ENCODE measurements at regions not wholly inside any gene's neighbourhood (a gene's known extent, or its start where the extent isn't known, plus 50 kb on each side); places are given as distances from the start of the nearest gene placed in this dataset.
A peak's percentile ranks its signal among the peaks of the same experiment; 100 is the strongest.

GRCh38 chr12:84222841-84223240, 689.8 kb downstream of the SLC6A15 start:
- FAIRE-seq (no peak), DNase-seq (ENCODE audit: low read depth) (no peak)
- Histone ChIP-seq H3K4me3 (ENCODE audit: low read depth, low read length) (no peak overlapping the region), H3K36me3 (ENCODE audit: control insufficient read depth, insufficient read depth, low read length) (no peaks in the 10 kb centered on the region), H3K27me3 (ENCODE audit: control insufficient read depth, insufficient read depth, low read length) (no peaks in the 10 kb centered on the region)
- TF ChIP-seq, protein P1, sequence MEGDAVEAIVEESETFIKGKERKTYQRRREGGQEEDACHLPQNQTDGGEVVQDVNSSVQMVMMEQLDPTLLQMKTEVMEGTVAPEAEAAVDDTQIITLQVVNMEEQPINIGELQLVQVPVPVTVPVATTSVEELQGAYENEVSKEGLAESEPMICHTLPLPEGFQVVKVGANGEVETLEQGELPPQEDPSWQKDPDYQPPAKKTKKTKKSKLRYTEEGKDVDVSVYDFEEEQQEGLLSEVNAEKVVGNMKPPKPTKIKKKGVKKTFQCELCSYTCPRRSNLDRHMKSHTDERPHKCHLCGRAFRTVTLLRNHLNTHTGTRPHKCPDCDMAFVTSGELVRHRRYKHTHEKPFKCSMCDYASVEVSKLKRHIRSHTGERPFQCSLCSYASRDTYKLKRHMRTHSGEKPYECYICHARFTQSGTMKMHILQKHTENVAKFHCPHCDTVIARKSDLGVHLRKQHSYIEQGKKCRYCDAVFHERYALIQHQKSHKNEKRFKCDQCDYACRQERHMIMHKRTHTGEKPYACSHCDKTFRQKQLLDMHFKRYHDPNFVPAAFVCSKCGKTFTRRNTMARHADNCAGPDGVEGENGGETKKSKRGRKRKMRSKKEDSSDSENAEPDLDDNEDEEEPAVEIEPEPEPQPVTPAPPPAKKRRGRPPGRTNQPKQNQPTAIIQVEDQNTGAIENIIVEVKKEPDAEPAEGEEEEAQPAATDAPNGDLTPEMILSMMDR (IDR thresholded peaks at IDR 0.05; ENCODE audit: insufficient read depth, low read length, severe bottlenecking): no peak

DNA sequence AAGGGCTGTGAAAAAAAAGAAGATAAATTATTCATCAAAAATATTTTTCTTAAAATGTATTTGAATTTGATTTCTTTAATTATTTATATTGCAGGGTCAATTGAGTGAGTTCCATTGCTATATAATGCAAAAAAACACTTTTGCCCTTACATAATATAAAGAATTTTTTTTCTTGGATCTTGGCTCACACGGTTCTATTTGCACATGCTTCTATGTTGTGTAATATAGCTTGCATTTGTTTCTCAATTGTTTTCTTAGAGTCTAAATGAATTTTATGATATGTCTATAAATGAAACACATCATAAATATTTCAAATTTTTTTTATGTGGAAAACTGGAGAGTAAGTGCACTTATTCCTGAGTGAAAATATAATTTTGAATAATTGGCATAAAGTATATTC, 694.2 kb downstream of the SLC6A15 start:
- DNase-seq (ENCODE audit: low read depth): no peak
- no peak for FAIRE-seq
- Histone ChIP-seq H3K36me3 (ENCODE audit: control insufficient read depth, insufficient read depth, low read length) (no peaks in the 10 kb centered on the region), H3K4me3 (ENCODE audit: low read depth, low read length) (no peak overlapping the region), H3K27me3 (ENCODE audit: control insufficient read depth, insufficient read depth, low read length) (no peaks in the 10 kb centered on the region)
- TF ChIP-seq, protein P1 (IDR thresholded peaks at IDR 0.05; ENCODE audit: insufficient read depth, low read length, severe bottlenecking): no peak

DNA sequence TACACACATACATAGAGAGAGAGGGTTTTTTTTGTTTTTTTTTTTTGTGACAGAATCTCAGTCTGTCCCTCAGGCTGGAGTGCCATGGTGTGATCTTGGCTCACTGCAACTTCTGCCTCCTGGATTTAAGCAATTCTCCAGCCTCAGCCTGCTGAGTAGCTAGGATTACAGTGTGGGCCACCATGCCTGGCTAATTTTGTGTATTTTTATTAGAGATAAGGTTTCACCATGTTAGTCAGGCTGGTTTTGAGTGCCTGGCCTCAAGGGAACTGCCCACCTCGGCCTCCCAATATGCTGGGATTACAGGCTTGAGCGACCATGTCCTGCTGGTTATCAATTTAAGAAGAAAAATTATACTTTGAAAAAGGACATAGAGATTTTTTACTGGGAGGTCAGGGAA, 710.6 kb downstream of the SLC6A15 start:
- DNase-seq (ENCODE audit: low read depth): no peak

GRCh38 chr12:84198294-84198946, 714.2 kb downstream of the SLC6A15 start:
- TF ChIP-seq, protein P1 (IDR thresholded peaks at IDR 0.05; ENCODE audit: insufficient read depth, low read length, severe bottlenecking): no peak
- no peak overlapping the region for H3K4me3 ChIP-seq (ENCODE audit: low read depth, low read length)
- H3K36me3 ChIP-seq (ENCODE audit: control insufficient read depth, insufficient read depth, low read length): no peaks in the 10 kb centered on the region
- FAIRE-seq (no peak), DNase-seq (ENCODE audit: low read depth) (no peak)
- no peaks in the 10 kb centered on the region for H3K27me3 ChIP-seq (ENCODE audit: control insufficient read depth, insufficient read depth, low read length)

More for the DNA sequence above, 710.6 kb downstream of the SLC6A15 start:
- Histone ChIP-seq H3K4me3 (ENCODE audit: low read depth, low read length) (no peak overlapping the region), H3K27me3 (ENCODE audit: control insufficient read depth, insufficient read depth, low read length) (no peaks in the 10 kb centered on the region), H3K36me3 (ENCODE audit: control insufficient read depth, insufficient read depth, low read length) (no peaks in the 10 kb centered on the region)
- FAIRE-seq: no peak
- TF ChIP-seq, protein P1 (IDR thresholded peaks at IDR 0.05; ENCODE audit: insufficient read depth, low read length, severe bottlenecking): no peak

- no peaks in the 10 kb centered on the region for H3K27me3 ChIP-seq (ENCODE audit: control insufficient read depth, insufficient read depth, low read length)
- no peak overlapping the region for H3K4me3 ChIP-seq (ENCODE audit: low read depth, low read length)
- FAIRE-seq (no peak), DNase-seq (ENCODE audit: low read depth) (peak; percentile 64)
- TF ChIP-seq, protein P1 (IDR thresholded peaks at IDR 0.05; ENCODE audit: insufficient read depth, low read length, severe bottlenecking): no peak
- no peaks in the 10 kb centered on the region for H3K36me3 ChIP-seq (ENCODE audit: control insufficient read depth, insufficient read depth, low read length)
Observed at GRCh38 chr12:84191779-84192178, 720.8 kb downstream of the SLC6A15 start.

DNA sequence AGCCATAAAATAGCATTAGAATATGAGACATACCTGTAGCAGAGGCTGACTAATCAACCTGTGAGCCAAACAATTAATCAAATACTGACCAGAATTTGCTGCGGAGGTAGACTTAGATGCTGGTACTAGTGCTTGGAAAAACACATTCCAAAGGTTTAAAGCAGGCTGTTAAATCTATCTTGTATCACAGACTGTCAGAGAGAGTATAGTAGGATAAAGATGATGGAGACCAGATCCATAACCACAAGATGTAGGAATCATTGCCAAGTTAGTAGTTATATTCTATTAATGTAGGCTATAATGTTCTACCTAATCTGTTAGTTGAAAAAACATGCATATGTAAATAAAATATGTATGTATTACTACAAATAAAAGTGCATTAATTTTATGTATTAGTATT, 726.2 kb downstream of the SLC6A15 start:
- no peak overlapping the region for H3K4me3 ChIP-seq (ENCODE audit: low read depth, low read length)
- TF ChIP-seq, protein P1 (IDR thresholded peaks at IDR 0.05; ENCODE audit: insufficient read depth, low read length, severe bottlenecking): no peak
- no peaks in the 10 kb centered on the region for H3K36me3 ChIP-seq (ENCODE audit: control insufficient read depth, insufficient read depth, low read length)
- H3K27me3 ChIP-seq (ENCODE audit: control insufficient read depth, insufficient read depth, low read length): no peaks in the 10 kb centered on the region
- FAIRE-seq (no peak), DNase-seq (ENCODE audit: low read depth) (no peak)

All from bronchial epithelial cell (primary cell).